GM10266 (cell line): ENCODE measurements at regions not wholly inside any gene's neighbourhood (a gene's known extent, or its start where the extent isn't known, plus 50 kb on each side); places are given as distances from the start of the nearest gene placed in this dataset.
"Not testable (repeated sequence)": the region's sequence is repeated elsewhere in the genome, so short reads cannot be mapped to it uniquely, and the experiment has no call there.

Source experiments
- DNase-seq: peaks from one replicate; pipeline ENCODE4 v3.0.0; 2012; ENCODE audit errors: extremely low spot score
- CTCF ChIP-seq: IDR thresholded peaks from 2 replicates; pipeline ENCODE4 v1.5.1; 2012; ENCODE audit warnings: mild to moderate bottlenecking, low read depth; ENCODE audit not compliant: control insufficient read depth, insufficient read depth; ENCODE audit errors: missing control alignments

GRCh38 chr2:239548451-239548871, 147.6 kb upstream of the HDAC4 start:
- TF ChIP-seq CTCF = no peak
- no peak for DNase-seq

GRCh38 chr2:239547140-239547539, 146.3 kb upstream of the HDAC4 start:
- not testable (repeated sequence) for DNase-seq

- no peak for DNase-seq
- no peak for TF ChIP-seq CTCF
Measured at GRCh38 chr2:239546541-239546940, 145.7 kb upstream of the HDAC4 start.

- no peak for TF ChIP-seq CTCF
- no peak for DNase-seq
Measured at GRCh38 chr2:239545741-239546392, 145.0 kb upstream of the HDAC4 start.

GRCh38 chr2:239544918-239545465, 144.2 kb upstream of the HDAC4 start:
- DNase-seq = no peak
- TF ChIP-seq CTCF = no peak

GRCh38 chr2:239544143-239544917, 143.5 kb upstream of the HDAC4 start:
- no peak for DNase-seq
- TF ChIP-seq CTCF = no peak

- TF ChIP-seq CTCF = no peak
Measured at GRCh38 chr2:239543702-239544101, 142.9 kb upstream of the HDAC4 start.

More at GRCh38 chr2:239543702-239544101, 142.9 kb upstream of the HDAC4 start:
- DNase-seq = no peak
